Astrocyte (in vitro differentiated cells and primary cell): ENCODE measurements at regions not wholly inside any gene's neighbourhood (a gene's known extent, or its start where the extent isn't known, plus 50 kb on each side); places are given as distances from the start of the nearest gene placed in this dataset.

Experiments used
- EZH2 ChIP-seq: IDR thresholded peaks from 2 replicates; pipeline ENCODE4 v1.6.1; 2012; ENCODE audit warnings: mild to moderate bottlenecking, low read length, inconsistent platforms; ENCODE audit not compliant: insufficient read depth
- TF ChIP-seq, protein P1 (sequence below): IDR thresholded peaks from 2 replicates; pipeline ENCODE4 v1.5.1; 2011; ENCODE audit warnings: low read depth, mild to moderate bottlenecking, inconsistent platforms, low read length, moderate library complexity; ENCODE audit not compliant: insufficient read depth

DNA sequence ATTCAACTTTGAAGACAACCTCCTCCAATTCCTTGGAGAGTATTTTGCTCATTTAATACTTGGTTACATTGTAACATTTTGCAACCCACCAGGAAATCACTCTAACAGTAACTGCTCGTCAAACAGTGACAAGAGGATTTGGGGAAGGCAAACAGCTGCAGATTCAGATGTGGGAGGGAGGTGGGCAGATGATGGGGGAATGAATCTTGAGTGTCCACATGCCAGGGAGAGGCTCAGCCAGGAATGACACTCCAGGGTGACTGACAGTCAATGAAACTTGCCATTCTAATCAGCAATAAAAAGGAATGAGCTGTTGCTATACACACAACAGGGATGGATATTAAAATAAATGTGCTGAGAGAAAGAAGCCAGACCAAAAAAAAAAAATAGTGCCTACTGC is 97.7 kb upstream of the ANKRD55 start:
- TF ChIP-seq EZH2 = no peak
- TF ChIP-seq, protein P1, sequence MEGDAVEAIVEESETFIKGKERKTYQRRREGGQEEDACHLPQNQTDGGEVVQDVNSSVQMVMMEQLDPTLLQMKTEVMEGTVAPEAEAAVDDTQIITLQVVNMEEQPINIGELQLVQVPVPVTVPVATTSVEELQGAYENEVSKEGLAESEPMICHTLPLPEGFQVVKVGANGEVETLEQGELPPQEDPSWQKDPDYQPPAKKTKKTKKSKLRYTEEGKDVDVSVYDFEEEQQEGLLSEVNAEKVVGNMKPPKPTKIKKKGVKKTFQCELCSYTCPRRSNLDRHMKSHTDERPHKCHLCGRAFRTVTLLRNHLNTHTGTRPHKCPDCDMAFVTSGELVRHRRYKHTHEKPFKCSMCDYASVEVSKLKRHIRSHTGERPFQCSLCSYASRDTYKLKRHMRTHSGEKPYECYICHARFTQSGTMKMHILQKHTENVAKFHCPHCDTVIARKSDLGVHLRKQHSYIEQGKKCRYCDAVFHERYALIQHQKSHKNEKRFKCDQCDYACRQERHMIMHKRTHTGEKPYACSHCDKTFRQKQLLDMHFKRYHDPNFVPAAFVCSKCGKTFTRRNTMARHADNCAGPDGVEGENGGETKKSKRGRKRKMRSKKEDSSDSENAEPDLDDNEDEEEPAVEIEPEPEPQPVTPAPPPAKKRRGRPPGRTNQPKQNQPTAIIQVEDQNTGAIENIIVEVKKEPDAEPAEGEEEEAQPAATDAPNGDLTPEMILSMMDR = no peak
